Muscle of back (tissue), 3 donors: ENCODE measurements at regions not wholly inside any gene's neighbourhood (a gene's known extent, or its start where the extent isn't known, plus 50 kb on each side); places are given as distances from the start of the nearest gene placed in this dataset.
A peak's percentile ranks its signal among the peaks of the same experiment; 100 is the strongest.

ENCODE experiments used
- DNase-seq, 3 donors: peaks; one replicate each; pipeline versions ENCODE4 v3.0.0 to v3.0.0-alpha.2; 2013

DNA sequence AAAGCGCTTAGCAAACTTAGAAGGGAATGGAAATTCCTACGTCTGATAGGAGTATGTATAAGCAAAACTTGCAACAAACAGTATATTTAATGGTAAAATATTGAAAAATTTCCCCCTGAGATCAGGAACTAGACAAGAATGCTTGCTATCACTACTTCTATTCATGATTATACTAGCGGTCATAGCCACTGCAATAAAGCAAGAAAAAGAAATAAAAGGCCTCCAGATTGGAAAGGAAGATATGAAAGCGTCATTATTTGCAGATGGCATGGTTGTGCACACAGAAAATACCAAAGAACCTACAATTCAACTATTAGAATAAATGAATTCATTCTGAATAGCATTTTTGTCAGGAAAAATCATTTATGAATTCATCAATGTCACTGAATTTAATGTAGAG is 87.2 kb upstream of the BCOR start:
- DNase-seq, result no peak

DNA sequence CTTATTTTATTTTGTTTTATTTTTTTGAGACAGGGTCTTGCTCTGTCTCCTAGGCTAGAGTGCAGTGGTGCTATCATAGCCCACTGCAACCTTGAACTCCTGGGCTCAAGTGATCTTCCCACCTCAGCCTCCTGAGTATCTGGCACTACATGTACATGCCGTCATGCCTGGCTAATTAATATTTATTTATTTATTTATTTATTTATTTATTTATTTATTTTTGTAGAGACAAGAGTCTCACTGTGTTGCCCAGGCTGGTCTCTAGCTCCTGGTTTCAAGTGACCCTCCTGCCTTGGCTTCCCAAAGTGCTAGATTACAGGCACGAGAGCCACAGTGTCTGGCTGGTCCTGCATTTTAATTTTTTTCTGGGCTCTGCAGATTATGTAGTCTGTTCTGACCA is 84.9 kb upstream of the BCOR start:
- no peak for DNase-seq

DNA sequence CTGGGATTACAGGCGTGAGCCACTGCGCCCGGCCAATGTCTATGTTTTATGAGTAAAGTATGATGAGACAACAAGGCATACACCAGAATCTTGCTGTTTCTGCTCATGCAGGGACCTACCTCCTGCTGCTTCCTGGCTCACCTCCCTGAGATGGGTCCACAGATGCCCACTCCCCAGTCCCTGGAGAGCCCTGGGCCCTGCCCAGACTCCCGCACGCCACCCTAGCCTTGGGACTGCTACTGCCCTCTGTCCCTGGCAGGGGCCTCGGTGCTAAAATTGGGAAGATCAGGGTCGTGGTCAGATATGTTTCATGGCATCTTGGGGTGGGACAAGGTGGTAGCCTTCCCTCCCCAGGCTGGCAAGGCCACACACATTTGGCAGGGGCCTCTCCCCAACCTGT is 84.3 kb upstream of the BCOR start:
- DNase-seq, result no peak

DNA sequence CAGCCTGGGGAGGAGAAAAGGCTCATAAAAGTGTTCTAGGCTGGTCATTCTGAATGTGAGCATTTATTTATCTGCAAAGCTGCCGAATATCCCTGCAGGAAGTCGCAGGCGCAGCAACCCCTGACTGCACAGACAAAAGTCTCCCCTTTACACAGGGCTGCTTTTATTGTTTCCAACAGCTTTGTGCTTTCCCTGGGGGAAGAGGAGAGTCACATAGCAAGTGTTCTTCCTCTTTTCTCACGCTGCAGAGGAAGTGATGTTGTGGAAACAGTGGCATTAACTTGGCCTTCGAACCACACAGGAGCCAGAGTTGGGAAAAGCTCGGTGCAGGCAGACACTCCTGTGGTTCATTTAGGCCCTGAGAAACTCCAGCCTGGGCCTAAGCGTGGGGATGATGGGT is 81.5 kb upstream of the BCOR start:
- DNase-seq, result peak in 1 of 3 donors; percentile 23

DNA sequence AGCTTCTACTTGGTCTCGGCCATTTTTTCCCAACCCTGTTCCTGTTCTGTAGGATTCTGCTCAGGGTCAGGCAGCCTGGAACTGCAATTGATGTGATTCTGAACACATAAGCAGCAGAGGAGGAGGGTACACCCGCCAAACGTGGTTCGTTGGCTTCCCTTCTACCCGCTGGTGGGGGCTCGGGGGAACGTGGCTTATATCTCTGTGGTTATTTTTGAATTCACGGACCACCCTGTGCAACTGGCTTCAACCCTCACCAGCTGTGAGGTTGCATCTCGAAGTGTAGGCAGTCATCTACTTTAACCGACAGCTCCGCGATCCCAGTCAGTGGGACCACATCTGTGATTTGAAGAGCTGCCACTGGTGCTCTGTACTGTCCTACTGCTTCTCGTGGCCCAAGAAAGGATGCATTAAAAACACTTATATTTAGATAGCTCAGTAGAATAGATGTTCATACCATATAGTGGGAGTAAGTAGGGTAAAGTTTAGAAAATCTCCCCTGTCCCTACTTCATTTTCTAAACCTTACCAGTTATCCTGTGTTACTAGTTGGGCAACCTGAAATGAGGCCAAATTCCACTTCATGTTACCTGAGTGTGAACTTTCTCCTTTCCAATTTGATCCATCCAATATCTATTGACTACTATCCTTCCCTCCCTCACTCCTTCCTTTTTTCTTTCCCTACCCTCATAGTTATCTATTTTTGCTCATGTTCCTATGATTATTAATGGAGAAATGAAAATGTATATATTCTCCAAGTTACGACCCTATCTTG is 80.4 kb upstream of the BCOR start:
- peak in 1 of 3 donors; percentile 22 for DNase-seq

DNA sequence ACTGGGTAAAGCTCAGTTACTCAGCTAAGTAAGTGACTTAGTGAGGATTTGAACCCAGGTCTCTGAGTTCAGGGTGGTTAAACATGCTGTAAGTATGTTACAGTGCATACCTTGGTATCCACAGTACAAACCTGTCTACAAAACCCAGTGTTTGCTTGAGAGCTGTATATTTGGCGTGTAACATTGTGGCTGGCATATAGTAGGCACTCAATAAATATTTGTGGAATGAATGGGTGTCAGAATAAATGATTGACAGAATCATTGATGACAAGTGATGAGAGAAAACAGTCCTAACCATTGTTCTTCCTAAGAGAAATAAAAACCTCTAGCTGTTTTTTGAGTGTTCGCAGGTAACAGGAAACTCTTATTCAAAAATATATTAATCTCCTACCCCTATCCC is 79.7 kb upstream of the BCOR start:
- DNase-seq, result no peak

DNA sequence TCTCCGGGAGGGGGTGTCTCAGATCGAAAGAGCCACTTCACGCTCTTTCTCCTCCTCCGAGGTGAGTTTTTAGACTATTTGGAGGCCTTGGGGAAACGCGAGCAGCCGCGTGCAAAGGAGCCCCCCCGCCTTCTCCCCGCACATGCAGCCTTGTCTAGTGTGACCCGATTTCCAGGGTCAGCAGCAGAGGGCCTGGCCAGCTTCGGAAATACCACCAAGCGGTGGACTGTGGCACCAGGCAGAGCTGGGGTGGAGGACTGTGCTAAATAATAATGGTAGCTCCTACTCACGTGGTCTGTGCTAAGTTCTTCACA is 79.3 kb upstream of the BCOR start:
- no peak for DNase-seq

DNA sequence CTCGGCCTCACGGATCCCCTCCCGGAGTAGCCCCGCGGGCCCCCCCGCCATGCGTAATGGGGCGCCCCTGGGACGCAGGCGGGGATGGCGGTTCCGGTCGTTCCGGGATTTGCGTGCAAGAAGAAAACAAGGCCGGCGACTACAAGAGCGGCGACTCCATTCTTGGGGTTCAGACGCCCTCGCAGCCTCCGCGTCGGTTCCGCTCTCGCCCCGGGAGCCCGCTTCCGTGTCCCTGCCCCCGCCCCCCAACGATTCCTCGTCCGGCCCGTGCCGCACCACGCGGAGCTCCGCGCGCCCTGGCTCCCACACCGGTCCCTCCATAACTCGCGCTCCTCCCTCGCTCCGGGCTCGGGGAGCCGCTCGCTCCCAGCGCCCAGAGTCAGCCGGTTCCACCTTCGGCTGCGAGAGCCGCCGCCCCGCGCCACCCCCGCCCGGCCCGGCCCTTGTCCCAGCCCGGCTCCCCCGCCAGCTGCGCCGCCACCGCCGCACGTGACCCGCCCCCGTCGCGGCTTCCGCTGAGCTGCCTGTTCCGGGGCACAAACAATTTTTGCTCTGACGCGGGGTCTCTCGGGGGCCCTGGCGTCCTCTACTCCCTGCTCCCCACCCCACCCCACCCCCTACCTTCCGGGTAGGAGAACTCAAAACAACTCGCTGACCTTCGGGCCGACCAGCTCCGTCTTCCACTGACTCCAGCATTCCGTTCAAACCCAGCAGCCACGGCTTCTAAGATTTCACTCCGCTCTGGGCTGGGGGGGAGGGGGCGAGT is 78.8 kb upstream of the BCOR start:
- peak in 2 of 3 donors; percentile 70 to 87 for DNase-seq

DNA sequence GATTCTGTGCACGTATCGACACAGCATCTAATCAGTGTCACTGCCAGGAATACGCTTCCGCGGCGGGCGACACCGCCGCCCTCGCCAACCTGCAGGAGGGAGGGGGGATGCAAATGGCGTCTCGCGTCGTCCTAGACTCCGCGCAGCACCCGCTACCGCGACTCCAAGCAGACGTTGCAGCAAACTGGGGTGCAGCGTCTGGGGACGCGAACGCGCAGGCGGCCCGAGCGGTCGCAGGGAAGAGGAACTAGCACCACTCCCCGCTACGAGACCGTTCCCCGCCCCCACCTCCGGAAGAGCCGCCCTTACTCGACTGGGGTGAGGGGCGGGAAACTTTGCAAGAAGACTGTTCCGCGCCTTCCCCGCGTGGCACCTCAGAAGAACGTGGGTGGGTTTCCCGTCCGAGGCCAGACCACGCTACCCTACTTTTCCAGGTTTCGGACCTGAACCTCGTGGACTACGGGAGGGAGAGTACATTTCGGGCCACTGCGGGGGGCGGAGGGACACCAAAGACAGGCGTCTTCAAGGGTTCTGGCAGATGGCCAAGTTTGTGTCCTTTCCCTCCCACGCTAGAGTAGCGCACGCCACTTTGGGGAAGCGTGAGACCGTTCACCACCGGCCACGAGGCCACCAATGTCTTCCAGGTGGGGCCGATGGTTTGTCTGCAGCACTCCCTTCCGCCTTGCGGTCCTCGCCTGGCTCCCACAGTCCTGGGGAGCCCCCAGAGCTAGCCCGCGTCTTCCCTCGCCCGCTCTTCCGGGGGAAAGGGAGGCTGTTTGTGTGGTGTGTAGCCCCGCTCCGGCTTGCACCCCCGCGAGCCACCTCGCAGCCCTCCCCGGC is 78.0 kb upstream of the BCOR start:
- DNase-seq, result peak in 2 of 3 donors; percentile 80 to 95

DNA sequence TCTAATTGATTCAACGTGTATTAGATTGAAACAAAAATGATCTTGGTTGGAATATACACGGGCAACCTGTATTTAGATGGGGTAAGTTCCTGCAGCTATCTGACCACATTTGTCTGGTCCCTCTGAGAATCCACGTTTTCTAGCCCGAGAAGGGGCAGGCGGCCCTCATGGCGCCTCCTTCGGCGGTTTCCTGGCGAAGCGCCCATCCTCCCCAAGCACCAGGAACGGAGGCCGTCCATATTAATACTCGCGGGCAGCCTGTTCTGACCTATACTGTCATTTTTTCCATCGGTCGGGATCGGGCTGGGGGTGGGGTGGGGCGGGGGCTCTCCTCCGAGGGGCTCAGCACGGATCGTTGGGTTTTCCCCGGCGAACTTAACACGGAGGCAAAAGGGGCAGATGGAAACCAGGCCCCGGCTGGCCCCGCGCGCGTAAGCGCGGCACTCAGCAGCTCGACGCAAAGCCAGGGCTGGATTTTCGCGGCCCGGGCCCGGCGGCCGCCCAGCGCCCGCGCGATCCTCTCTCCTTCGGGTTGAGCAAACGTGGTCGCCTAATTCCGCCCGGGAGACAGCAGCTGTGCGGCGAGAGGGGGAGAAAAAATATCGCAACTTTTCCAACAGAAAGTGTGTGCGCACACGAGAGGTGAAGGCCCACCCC is 77.2 kb upstream of the BCOR start:
- DNase-seq, result peak in 2 of 3 donors; percentile 71 to 80

DNA sequence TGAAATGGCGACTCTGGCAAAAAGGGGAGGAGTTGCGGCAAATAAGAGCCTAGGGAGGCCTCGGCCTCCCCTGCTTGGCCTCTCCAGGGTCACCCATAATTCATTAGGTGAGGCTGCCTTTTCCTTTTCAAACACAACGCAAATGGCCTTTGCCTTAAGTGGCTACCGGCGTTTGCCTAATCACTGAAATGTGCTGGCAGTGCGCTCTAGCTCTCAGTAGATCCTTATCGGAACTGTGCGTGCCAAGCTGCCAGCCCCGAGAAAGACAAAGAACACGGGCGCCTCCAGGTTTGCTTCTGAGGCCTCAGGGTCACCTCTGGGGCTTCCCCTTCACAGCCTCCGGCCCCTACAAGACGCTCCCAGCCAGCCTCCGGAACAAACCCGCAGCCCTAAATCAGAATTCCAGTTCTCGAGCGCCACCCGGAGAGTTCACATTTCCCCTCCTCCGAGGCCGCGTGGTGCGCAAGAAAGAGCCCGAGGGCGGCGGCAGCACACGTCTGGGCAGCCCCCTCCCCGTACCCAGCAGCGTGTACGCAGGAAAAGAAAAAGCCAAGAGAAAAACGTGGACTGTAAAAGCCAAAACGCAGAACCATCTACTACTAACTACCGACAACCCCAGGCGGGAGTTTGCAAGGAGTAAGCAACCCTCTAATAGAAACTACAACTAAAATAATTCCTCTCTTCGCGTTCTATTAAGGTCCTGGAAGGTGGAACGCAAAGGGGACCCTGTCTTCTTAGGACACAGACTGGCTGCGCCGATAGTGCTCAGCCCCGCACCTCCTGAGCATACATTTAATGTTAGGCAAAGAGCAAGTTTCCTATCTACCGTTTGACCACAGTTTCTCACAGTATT is 76.5 kb upstream of the BCOR start:
- DNase-seq, result peak in 1 of 3 donors; percentile 73

DNA sequence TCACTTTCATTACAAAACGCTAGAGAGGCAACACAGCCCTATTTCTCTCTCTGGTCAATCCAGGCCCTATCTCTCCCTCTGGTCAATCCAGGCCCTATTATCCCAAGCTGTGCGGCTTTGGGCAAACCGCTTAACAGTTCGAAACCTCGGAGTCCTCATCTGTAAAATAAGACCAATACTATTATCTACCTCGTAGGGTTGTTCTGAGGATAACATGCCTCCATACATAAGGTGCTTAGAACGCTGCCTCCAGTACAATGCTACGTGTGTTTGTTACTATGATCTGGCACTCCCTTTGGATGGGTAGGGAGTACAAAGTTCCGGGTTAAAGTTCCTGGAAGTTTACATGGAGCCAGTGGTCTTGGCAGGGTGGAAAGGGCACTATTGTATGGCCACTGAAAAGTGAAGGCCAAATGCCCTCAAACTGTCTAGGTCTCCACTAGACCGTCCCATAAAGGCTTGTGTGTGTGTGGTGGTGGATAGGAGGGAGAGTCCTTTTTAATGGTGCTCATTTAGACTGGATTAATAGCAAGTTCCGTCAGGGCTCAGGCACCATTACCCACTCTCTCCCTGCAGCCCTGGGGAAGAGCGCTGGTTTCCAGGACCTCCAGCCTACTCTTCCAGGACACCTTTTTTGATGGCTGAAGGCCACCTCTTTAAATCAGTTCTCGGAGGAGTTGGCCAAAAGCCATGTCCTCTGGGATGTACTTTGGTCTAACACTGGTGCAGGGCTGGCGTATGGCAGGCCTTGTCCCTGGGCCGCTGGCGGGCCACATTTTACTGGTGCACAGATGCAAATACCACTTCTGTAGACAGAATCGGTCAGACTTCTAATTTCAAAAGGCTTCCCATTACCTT is 75.6 kb upstream of the BCOR start:
- no peak for DNase-seq

DNA sequence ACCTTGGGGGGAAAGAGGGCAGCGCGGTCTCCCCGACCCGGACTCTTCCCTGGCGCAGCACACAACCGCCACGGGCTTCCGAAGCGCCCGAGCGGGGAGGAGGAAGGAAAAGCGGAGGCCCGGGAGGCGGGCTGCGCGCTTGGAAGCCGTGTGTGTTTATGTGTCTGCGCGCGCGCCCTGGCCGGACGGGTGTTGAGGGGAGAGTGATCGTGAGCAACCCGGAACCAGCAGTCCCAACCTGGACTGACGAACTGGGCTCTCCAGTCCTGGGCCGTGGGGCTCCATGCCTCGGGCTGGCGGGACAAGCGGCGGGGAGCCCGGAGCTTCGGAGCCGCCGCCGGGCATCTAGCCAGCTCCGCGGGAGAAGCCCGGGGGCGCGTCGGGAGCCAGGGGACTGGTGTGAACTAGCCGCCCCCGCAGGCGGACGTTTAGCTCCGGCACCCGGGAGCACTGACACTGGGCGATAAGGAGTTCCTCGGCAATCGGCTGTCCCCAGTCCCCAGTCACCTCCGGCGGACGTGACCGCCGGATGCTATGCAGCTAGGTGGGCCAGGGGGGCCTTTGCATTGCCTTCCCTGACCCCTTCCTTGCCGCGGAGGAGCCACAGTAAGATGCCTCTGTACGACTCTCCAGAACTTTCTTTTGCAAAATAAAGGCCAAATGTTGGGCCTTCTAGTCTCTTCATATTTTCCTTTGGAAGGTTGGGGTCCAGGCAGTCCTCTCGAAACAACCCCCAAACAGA is 74.8 kb upstream of the BCOR start:
- DNase-seq, result peak in 1 of 3 donors; percentile 66

DNA sequence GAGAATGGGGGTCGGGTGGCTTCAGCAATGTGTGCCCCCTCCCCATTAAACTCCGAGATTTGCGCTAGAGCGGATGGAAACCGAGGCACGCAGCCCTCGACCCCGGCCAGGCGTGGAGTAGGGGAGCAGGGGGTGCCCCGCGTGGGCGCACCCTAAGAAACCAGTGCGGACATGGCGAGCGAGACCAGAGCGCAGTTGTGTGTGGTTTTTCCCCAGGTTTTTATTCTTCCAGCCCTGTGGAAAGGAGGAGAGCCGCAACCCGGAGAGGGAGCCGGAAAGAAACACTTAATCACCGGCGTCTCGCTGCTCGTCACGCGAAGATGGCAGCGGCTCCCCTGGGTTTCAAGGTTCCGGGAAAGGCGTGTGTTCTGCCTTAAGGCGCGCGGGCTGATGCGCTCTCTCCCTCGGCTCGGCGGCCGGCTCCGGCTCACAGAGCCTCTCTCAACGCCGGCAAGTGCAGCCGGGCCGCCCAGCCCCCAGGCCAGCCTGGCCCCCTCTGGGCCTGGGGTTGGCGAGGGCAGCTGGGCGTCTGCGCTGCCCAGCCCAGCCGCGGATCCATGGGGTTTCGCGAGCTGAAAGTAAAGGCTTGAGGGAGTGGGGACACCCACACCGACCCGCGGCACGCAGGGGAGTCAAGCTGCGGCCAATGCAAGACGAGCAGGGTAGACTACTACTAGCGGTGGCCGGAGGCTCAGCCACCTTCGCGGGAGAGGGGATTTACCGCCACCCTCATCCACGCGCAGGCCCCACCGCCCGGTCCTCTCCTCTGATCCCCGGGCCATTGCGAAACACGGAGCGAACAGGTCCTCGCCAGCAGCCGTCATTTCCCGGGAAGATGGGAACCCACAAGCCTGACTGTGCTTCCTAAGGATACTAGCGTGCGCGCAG is 74.0 kb upstream of the BCOR start:
- peak in 1 of 3 donors; percentile 86 for DNase-seq

DNA sequence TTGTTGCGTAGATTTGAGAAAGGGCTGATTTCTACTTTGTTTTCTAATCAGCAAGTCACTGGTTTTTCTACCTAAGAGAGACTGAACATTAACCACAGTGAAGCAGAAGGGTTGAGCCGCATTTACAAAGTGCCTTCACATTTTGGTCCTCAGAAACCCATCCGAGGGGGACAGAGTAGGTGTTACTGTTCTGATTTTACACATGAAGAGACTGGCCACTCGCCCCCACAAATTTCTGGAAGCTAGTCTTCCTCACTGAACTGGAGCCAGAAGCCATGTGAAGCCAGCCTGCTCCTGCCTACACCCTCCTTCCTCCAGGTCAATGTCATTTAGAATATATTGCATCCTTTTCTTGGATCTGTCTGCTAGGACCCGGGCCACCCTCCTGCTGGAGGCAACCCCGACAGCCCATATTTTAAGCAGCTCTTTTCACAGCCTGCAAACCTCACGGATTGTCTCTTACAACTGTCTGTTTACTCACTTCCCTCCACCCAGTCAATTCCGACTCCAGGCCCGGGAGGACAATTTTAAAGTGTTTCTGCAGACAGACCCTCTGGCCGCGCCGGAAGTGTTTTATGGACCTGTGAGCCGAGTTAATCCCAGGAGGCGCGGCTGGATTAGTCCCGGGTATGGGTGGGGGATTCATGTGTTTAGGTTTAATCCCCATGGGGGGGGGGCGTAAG is 73.2 kb upstream of the BCOR start:
- DNase-seq, result peak in 1 of 3 donors; percentile 49

DNA sequence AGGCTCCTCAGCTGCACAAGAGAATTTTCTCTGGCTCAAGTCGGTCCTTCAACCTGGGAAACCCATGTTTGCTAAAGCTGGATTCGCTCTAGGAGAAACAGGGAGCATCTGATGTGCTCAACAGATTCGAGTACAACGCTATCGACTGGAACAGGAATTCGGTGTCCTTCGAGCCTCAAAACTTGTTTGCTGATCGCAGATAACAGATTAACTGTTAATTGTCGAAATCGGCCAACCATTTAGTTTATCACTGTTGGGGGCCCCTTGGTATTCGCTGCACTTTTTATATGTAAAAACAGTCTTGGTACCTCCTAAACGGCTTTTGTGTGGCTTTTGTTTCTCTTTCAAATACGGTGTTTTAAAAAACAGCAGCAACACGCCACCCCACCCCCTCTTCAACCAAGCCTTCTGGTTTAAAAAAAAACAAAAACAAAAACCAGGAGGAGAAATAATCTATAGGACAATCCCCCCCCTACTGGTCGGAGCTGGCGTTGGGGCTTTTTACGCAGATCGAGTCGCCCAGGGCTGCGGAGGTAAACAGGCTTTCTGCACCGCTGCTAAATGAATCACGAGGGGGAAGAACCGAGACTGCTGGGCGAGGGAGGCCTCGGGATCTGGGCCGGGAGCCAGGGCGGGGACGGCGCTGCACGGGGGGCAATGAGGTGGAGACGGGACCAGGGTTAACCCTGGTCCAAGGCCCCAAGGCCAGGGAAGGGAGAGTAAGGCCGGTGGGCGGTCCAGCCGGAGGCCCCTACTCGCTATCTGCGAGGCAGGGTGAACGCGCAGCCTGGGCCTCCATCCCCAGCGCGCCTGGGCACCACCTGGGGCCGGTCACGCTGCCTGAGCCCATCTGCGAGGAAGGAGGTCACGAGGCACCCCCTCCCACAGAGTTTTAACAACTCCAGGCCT is 71.7 kb upstream of the BCOR start:
- peak in 2 of 3 donors; percentile 74 to 86 for DNase-seq
